ENCODE measurements at regions not wholly inside any gene's neighbourhood (a gene's known extent, or its start where the extent isn't known, plus 50 kb on each side); places are given as distances from the start of the nearest gene placed in this dataset.

DNA sequence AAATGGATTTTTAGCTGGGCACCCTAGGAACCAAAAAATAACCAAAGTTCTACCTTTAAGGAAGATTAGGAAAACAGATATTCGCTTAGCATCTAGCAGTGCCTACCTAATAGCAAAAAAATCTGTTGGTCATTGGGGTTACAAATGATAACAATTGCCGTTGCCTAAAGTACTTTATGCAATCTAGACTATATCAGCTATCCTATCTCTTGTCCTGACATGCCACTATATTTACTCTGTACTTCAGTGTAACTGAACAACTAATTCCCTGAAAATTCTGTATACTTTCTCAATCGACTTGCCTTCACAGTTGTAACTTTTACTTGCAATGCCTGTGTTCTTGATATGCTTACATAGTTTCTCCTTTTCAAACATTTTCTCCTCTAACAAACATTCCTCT, 282.9 kb upstream of the PCDH7 start:
- TF ChIP-seq, protein P1, sequence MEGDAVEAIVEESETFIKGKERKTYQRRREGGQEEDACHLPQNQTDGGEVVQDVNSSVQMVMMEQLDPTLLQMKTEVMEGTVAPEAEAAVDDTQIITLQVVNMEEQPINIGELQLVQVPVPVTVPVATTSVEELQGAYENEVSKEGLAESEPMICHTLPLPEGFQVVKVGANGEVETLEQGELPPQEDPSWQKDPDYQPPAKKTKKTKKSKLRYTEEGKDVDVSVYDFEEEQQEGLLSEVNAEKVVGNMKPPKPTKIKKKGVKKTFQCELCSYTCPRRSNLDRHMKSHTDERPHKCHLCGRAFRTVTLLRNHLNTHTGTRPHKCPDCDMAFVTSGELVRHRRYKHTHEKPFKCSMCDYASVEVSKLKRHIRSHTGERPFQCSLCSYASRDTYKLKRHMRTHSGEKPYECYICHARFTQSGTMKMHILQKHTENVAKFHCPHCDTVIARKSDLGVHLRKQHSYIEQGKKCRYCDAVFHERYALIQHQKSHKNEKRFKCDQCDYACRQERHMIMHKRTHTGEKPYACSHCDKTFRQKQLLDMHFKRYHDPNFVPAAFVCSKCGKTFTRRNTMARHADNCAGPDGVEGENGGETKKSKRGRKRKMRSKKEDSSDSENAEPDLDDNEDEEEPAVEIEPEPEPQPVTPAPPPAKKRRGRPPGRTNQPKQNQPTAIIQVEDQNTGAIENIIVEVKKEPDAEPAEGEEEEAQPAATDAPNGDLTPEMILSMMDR (conservative IDR thresholded peaks at IDR 0.05; ENCODE audit: low read depth, low read length): no peak
- H3K4me3 ChIP-seq (ENCODE audit: low read depth, low read length): no peak overlapping the region
- no peak for DNase-seq (ENCODE audit: low read depth)

DNA sequence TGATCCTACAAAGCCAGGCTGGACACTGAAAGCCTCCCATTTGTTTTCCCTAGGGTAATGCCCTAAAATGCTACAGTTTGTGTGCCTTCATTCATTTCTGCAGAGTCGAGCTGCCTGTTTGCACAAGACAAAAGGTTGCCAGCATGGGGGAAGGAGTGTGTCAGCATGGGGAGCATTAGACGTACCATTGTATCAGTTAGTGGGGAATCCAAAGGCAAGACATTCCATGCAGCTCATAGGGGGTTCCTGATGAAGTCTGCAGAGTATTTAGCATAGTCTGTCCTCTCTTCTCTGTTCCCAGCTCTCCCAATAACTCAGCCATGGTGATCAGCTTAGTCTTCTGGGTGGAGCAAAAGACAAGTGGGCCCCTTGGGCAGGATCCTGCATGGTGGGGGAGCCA, 276.9 kb upstream of the PCDH7 start:
- no peak for DNase-seq (ENCODE audit: low read depth)
- TF ChIP-seq, protein P1 (conservative IDR thresholded peaks at IDR 0.05; ENCODE audit: low read depth, low read length): no peak
- H3K4me3 ChIP-seq (ENCODE audit: low read depth, low read length): no peak overlapping the region

DNA sequence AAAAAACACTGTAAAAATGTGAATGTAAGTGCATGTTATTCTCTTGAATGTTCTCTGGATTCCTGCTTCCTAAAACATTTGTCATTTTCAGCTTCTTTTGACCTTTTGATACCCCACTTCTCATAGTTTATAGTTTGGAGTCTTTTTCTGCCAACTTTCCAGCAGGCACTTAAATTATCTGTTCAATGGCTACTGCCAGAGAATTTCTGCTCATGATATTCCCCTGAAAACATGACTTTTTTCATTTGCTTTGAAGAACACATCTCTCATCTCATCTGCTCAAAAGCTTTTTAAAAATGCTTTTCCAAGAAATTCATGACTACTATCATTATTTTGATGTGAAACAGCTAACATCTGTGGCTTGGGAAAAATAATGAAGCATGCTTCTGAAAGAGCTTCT, 269.7 kb upstream of the PCDH7 start:
- no peak overlapping the region for H3K4me3 ChIP-seq (ENCODE audit: low read depth, low read length)
- no peak for DNase-seq (ENCODE audit: low read depth)
- TF ChIP-seq, protein P1 (conservative IDR thresholded peaks at IDR 0.05; ENCODE audit: low read depth, low read length): no peak

DNA sequence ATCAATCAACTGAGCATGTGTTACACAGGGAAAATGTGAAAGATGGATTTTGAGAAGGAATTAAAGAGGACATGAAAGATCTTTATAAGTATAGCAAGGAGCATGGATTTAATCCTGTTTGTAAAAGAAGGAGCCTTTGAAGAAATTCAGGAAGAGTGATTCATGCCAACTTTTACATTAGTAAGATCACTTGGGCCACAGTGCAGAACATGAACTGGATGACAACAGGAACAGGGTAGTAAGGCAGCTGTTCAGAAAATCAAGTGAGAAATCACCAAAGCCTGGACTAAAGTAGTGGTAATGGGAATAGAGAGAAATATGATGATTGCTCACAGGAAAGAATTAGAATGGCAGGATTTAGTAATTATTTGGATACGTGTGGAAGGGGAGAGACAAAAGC, 265.7 kb upstream of the PCDH7 start:
- no peak overlapping the region for H3K4me3 ChIP-seq (ENCODE audit: low read depth, low read length)
- DNase-seq (ENCODE audit: low read depth): no peak
- TF ChIP-seq, protein P1 (conservative IDR thresholded peaks at IDR 0.05; ENCODE audit: low read depth, low read length): no peak

DNA sequence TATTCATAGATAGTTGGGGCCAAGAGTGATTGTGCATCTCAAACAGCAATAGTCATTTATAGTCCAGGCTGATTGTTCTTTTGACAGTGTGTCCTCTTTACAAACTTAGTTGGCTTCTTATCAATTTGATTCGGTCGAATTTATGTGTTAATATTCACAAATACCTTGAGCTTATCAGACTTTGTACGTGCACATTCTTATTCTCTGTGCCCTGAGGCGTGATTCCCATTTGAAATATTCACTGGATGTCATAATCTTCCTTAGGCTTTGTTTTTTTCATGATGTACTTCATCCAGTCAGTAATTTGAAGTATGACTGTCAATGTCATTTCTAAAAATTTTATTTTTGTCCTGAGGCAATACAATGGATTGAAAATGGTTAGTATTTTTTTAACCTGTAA, 263.5 kb upstream of the PCDH7 start:
- H3K4me3 ChIP-seq (ENCODE audit: low read depth, low read length): no peak overlapping the region
- TF ChIP-seq, protein P1 (conservative IDR thresholded peaks at IDR 0.05; ENCODE audit: low read depth, low read length): no peak
- DNase-seq (ENCODE audit: low read depth): no peak

DNA sequence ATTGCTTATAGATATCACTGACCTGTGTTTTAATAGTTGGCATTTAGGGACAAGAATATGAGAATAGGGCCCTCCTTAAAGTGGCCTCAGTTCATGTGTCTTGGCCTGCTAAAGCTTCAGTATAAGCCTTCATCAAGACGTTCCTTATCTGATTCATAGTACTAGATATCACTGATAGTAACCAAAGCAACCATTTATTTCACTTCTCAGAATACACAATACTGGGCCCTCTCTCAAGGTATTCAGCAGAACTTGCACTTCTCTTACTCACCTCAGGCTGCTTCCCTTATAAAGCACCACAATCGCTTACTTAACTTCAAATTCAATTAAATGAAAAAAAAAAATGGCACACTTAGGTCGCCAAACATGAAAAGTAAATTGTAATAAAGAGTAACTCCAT, 259.4 kb upstream of the PCDH7 start:
- H3K4me3 ChIP-seq (ENCODE audit: low read depth, low read length): no peak overlapping the region
- no peak for DNase-seq (ENCODE audit: low read depth)
- TF ChIP-seq, protein P1 (conservative IDR thresholded peaks at IDR 0.05; ENCODE audit: low read depth, low read length): no peak

DNA sequence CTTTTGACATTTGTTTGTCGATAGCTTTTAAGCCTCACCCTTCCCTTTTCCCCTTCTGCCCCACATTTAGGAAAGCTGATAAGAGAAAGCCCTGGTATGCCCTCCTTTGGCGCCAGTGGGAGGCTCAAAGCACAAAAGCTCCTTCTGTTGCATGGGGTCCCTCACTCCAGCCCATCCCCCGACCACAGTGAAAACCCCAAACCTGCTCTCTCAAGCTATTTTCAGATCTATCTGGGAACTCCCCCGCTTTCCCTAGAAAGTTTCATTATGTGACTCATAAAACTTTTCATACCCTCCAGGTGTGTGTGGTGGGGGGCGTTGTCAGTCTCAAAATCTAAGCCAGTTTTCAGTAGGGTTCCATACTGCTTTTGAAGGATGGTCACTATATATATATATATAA, 259.0 kb upstream of the PCDH7 start:
- DNase-seq (ENCODE audit: low read depth): no peak
- TF ChIP-seq, protein P1 (conservative IDR thresholded peaks at IDR 0.05; ENCODE audit: low read depth, low read length): no peak
- H3K4me3 ChIP-seq (ENCODE audit: low read depth, low read length): no peak overlapping the region
